C4-2B (cell line): ENCODE measurements at regions not wholly inside any gene's neighbourhood (a gene's known extent, or its start where the extent isn't known, plus 50 kb on each side); places are given as distances from the start of the nearest gene placed in this dataset.

Experiments
- H3K27ac ChIP-seq: fragments of 450-650 bp; 2 replicates; pipeline ENCODE4 v1.5.1; 2017
- ZFX ChIP-seq: fragments of 450-650 bp; IDR thresholded peaks from 2 replicates; pipeline ENCODE4 v1.6.1; 2017
- TF ChIP-seq, protein P1 (sequence below): fragments of 450-650 bp; conservative IDR thresholded peaks from 2 replicates; pipeline ENCODE4 v1.5.1; 2017; ENCODE audit warnings: mild to moderate bottlenecking

DNA sequence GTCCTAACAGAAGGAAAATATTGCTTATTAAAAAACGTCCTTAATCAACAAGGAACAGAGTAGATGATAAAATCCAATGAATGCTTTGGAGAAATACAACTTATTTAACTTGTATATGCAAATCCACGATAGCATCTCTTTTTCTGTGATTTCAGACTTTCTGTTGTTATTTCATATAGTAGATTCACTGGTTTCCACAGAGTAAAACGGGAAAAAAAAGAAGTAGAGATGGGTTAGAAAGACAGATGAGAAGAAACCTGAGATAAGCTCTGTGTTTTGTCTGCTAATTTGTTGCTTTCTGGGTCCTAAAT, 447.7 kb downstream of the RERGL start:
- TF ChIP-seq, protein P1, sequence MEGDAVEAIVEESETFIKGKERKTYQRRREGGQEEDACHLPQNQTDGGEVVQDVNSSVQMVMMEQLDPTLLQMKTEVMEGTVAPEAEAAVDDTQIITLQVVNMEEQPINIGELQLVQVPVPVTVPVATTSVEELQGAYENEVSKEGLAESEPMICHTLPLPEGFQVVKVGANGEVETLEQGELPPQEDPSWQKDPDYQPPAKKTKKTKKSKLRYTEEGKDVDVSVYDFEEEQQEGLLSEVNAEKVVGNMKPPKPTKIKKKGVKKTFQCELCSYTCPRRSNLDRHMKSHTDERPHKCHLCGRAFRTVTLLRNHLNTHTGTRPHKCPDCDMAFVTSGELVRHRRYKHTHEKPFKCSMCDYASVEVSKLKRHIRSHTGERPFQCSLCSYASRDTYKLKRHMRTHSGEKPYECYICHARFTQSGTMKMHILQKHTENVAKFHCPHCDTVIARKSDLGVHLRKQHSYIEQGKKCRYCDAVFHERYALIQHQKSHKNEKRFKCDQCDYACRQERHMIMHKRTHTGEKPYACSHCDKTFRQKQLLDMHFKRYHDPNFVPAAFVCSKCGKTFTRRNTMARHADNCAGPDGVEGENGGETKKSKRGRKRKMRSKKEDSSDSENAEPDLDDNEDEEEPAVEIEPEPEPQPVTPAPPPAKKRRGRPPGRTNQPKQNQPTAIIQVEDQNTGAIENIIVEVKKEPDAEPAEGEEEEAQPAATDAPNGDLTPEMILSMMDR, result peak; percentile 57
- no peak for TF ChIP-seq ZFX
- H3K27ac ChIP-seq, result no peak overlapping the region

GRCh38 chr12:17640615-17641014, 449.4 kb downstream of the RERGL start:
- TF ChIP-seq ZFX, result no peak
- TF ChIP-seq, protein P1, result no peak
- no peak overlapping the region for H3K27ac ChIP-seq

- no peak overlapping the region for H3K27ac ChIP-seq
- TF ChIP-seq ZFX, result no peak
- TF ChIP-seq, protein P1, result no peak
Observed at GRCh38 chr12:17618831-17619230, 471.2 kb downstream of the RERGL start.

DNA sequence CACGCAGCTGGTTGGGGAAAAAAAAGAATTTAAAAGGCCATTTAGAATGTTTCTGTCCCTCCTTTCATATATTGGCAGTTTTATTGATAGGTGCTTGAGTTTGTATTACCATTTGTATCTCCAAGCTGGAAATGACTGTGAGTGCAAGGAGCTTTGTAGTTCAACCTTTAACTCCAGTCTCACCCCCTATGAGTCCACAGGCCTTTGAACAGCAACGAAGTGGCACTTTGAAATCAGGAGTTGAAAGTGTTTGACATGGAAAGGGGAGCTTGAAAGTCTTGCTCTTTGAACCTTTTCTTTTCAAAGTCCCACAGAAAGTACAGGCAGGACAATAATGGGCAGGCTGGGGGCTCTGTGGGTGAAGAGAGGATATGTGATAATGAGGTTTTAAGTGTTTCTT, 480.3 kb downstream of the RERGL start:
- TF ChIP-seq, protein P1, result no peak
- TF ChIP-seq ZFX, result no peak

GRCh38 chr12:17609153-17609552, 480.8 kb downstream of the RERGL start:
- TF ChIP-seq ZFX, result no peak
- TF ChIP-seq, protein P1, result no peak
- no peak overlapping the region for H3K27ac ChIP-seq

More for the DNA sequence above, 480.3 kb downstream of the RERGL start:
- no peak overlapping the region for H3K27ac ChIP-seq

DNA sequence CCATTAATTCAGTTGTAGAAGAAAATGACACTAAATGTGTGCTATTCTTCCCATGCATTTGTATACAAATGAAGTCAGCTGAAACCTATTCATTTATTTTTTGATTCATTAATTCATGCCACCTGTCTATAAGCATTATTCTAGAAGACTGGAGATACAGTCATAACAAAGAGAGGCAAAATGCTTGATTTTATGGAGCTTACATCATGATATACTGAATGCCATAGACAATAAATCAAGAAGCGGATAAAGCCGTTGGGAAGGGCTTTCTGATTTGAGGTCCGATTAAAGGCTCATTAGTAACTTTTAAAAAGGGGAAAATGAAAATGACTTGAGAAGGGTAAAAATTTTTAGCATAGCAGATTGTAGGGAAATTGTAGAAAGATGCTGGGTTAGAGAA, 494.9 kb downstream of the RERGL start:
- no peak overlapping the region for H3K27ac ChIP-seq
- TF ChIP-seq, protein P1, result no peak
- TF ChIP-seq ZFX, result no peak

GRCh38 chr12:17593715-17594406, 496.1 kb downstream of the RERGL start:
- TF ChIP-seq, protein P1, result no peak
- no peak for TF ChIP-seq ZFX
- no peak overlapping the region for H3K27ac ChIP-seq
